ENCODE measurements at regions not wholly inside any gene's neighbourhood (a gene's known extent, or its start where the extent isn't known, plus 50 kb on each side); places are given as distances from the start of the nearest gene placed in this dataset.

DNA sequence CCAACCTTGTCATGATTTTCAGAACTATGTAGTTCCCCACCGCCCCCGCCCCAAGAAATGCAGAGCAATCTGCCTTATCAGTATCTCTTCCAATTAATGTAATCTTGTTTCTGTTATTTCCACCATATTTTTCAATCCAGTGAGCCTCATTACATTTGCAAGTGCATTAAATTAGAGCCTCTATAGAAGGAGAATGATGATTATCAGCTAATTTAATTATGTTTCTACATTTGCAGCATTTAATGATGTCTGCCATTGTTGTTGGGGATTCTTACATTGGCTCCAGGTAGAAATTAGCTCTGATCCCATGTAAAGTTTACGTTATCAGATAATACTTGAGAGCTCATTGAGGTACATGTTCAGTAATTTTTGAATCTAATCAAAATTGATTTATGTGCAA lies 707.0 kb upstream of the RBFOX1 start:
- TF ChIP-seq EP300 (IDR thresholded peaks at IDR 0.05; ENCODE audit: borderline replicate concordance), result no peak
- TF ChIP-seq TEAD4 (IDR thresholded peaks at IDR 0.05), result no peak
- no peak for TF ChIP-seq TAF1 (IDR thresholded peaks at IDR 0.05; ENCODE audit: low read depth)

Data from Ishikawa (cell line).